ENCODE measurements at regions not wholly inside any gene's neighbourhood (a gene's known extent, or its start where the extent isn't known, plus 50 kb on each side); places are given as distances from the start of the nearest gene placed in this dataset.
"Not testable (repeated sequence)": the region's sequence is repeated elsewhere in the genome, so short reads cannot be mapped to it uniquely, and the experiment has no call there.

DNA sequence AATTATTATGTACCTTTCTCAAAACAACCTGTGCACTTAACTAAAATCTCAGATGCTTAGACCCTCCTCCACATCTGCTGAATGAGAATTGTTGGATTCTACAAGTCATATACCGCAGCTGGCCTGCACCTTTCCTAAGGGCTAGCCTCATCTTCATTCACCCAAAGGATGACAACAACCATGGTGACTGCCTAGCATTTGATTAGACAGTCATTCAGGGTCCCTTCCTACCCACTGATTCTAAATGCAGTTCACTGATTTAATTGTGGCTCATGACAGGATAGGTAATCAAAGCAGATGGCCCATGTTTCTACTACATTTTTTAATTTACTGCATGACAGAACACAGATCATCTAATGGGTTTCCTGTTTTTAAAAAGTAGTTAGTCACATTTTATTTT, 551.9 kb upstream of the SLC10A2 start:
- DNase-seq (ENCODE audit: low read depth): no peak
- H3K4me3 ChIP-seq (ENCODE audit: low read length): no peak overlapping the region
- TF ChIP-seq, protein P1, sequence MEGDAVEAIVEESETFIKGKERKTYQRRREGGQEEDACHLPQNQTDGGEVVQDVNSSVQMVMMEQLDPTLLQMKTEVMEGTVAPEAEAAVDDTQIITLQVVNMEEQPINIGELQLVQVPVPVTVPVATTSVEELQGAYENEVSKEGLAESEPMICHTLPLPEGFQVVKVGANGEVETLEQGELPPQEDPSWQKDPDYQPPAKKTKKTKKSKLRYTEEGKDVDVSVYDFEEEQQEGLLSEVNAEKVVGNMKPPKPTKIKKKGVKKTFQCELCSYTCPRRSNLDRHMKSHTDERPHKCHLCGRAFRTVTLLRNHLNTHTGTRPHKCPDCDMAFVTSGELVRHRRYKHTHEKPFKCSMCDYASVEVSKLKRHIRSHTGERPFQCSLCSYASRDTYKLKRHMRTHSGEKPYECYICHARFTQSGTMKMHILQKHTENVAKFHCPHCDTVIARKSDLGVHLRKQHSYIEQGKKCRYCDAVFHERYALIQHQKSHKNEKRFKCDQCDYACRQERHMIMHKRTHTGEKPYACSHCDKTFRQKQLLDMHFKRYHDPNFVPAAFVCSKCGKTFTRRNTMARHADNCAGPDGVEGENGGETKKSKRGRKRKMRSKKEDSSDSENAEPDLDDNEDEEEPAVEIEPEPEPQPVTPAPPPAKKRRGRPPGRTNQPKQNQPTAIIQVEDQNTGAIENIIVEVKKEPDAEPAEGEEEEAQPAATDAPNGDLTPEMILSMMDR (conservative IDR thresholded peaks at IDR 0.05; ENCODE audit: low read depth, low read length): no peak

DNA sequence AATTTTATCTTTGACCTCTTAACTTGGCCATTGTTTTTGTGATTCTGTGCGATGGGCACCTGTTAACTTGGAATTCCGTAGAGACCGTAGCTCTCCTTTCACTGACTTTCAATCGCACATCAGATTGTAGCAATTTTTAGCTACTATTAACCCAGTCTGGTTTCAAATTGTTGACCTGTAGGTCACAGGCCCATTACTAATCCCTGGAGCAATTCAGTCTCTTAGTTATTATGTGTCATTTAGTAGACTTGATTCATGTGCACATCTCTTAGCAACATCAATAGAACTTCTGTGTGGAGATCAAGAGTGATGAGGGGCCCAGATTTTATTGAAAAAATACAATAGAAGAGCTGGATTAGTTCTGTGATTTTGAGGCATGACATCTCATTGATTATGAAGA, 549.6 kb upstream of the SLC10A2 start:
- TF ChIP-seq, protein P1 (conservative IDR thresholded peaks at IDR 0.05; ENCODE audit: low read depth, low read length): no peak
- peak; percentile 35 for DNase-seq (ENCODE audit: low read depth)
- H3K4me3 ChIP-seq (ENCODE audit: low read length): no peak overlapping the region

DNA sequence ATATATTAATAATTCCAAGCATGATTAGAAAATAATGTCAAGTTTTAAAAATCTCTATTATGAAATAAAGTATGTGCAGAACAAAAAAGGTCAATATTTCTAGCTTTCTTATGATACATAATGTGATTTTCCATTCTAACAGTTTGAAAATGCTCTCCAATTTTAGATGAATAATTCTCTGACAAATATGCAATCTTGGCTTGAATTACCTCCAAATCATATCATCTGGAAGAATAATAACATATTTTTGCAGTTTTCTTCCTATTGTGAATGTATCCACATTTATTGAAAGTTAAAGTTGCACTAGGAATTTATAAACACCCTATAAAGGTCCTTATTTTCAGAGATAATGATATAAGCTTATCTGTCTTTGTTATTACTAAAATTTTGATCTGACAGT, 548.5 kb upstream of the SLC10A2 start:
- TF ChIP-seq, protein P1 (conservative IDR thresholded peaks at IDR 0.05; ENCODE audit: low read depth, low read length): no peak
- no peak for DNase-seq (ENCODE audit: low read depth)
- H3K4me3 ChIP-seq (ENCODE audit: low read length): no peak overlapping the region

DNA sequence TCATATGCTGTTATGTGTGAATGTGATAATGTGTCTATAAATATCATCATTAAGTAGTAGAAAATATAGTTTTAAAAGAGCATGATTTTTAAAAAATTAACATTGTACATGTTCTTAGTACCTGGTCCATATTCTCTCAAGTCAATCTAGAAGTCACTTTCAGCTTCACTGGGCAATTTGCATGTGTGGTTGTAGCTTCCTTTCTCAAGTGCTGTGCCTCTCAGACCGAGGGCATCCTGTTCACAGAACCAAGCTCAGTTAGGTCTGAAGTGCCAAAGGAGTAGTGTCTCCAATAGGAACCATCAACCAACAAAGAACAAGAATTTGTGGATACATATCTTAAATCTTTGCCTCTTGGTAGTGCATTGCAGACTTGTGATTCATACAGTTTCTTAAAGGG, 541.8 kb upstream of the SLC10A2 start:
- no peak for DNase-seq (ENCODE audit: low read depth)
- TF ChIP-seq, protein P1 (conservative IDR thresholded peaks at IDR 0.05; ENCODE audit: low read depth, low read length): no peak
- H3K4me3 ChIP-seq (ENCODE audit: low read length): no peak overlapping the region

DNA sequence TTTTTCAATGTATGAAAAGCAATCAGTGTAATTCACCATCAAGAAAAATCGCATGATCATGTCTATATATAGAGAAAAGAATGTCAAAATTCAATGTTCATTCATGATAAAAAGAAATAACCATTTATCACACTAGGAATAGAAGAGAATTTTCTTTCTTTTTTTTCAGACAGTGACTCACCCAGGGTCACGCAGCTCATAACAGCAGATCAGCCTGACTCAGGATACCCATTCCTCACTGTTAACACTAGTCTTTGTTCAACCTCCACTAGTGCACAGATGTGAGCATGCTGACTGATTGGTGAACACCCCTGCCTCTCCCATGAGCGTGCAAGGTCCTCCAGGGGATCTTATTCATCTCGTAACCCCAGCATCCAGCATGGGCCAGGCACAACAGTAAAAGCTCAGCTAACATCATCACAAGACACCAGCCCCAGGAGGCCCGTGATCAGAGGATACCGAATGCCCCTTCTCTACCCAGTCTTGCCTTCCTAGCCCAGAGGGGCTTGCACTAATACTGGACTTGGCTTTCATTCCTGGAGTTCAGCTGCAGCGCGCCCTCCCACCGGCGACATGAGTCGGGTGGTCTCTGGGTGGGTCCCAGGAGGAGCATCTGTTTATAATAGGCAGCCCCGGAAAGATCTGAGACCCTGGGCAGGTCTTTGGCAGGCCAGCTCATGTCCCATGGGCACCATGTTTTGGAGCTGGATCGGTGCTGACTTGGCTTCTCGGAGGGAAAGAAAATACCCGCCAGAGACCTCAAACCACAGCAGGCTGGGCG, 539.5 kb upstream of the SLC10A2 start:
- TF ChIP-seq, protein P1 (conservative IDR thresholded peaks at IDR 0.05; ENCODE audit: low read depth, low read length): no peak
- DNase-seq (ENCODE audit: low read depth): no peak
- no peak overlapping the region for H3K4me3 ChIP-seq (ENCODE audit: low read length)

DNA sequence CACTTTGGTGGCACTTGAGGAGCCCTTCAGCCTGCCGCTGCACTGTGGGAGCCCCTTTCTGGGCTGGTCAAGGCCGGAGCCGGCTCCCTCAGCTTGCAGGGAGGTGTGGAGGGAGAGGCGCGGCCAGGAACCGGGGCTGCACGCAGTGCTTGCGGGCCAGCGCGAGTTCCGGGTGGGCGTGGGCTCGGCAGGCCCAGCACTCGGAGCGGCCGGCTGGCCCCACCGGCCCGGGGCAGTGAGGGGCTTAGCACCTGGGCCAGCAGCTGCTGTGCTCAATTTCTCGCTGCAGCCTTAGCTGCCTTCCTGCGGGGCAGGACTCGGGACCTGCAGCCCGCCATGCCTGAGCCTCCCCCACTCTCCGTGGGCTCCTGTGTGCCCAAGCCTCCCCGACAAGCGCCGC, 533.7 kb upstream of the SLC10A2 start:
- H3K4me3 ChIP-seq (ENCODE audit: low read length); DNase-seq (ENCODE audit: low read depth): not testable (repeated sequence)

DNA sequence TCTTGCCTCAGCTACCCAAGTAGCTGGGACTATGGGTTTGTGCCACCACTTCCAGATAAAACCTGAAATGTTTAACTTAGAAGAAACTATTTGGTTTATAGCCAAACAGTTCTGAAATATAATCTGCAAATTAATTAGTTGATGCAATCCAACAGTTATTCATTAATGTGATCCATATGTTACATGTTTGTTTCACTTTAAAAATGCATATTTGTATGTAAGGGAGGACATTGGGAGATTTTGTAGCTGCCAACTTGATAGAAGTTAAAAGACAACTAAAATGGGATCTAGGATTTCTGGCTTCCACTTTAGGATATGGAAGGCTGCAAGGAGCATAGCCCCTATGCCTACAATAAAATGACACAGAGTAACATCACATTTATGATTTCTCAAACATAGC, 532.5 kb upstream of the SLC10A2 start:
- DNase-seq (ENCODE audit: low read depth): no peak
- no peak overlapping the region for H3K4me3 ChIP-seq (ENCODE audit: low read length)
- TF ChIP-seq, protein P1 (conservative IDR thresholded peaks at IDR 0.05; ENCODE audit: low read depth, low read length): no peak

Measured in retinal pigment epithelial cell (primary cell).